IPS DF 6.9 (cell line): ENCODE measurements at regions not wholly inside any gene's neighbourhood (a gene's known extent, or its start where the extent isn't known, plus 50 kb on each side); places are given as distances from the start of the nearest gene placed in this dataset.

Experiments used
- DNase-seq: peaks from one replicate; pipeline ENCODE4 v3.0.0-alpha.2; 2013; ENCODE audit warnings: low read depth, low spot score
- H3K27ac ChIP-seq: one replicate; pipeline ENCODE4 v1.5.1; 2013; ENCODE audit warnings: low read length, control low read depth
- H3K27me3 ChIP-seq: 2 replicates; pipeline ENCODE4 v1.6.1; 2013; ENCODE audit warnings: mild to moderate bottlenecking, low read length; ENCODE audit not compliant: control insufficient read depth, insufficient read depth
- H3K36me3 ChIP-seq: 2 replicates; pipeline ENCODE4 v1.6.1; 2013; ENCODE audit warnings: low read length; ENCODE audit not compliant: control insufficient read depth, insufficient read depth
- H3K4me1 ChIP-seq: 2 replicates; pipeline ENCODE4 v1.6.1; 2013; ENCODE audit warnings: low read length; ENCODE audit not compliant: control insufficient read depth, insufficient read depth
- H3K4me3 ChIP-seq: 2 replicates; pipeline ENCODE4 v1.5.1; 2013; ENCODE audit warnings: mild to moderate bottlenecking, low read length
- H3K9me3 ChIP-seq: 2 replicates; pipeline ENCODE4 v1.6.1; 2013; ENCODE audit warnings: low read length, inconsistent platforms; ENCODE audit not compliant: control insufficient read depth, insufficient read depth
- WGBS: extraction: QIAGEN DNeasy Blood & Tissue Kit; methylation state at CpG from one replicate; pipeline ENCODE4 v1.1.7; 2013; ENCODE audit warnings: mixed read lengths, missing lambda C conversion rate; ENCODE audit not compliant: insufficient read length, insufficient coverage; 5-methylcytosine and 5-hydroxymethylcytosine counted together

GRCh38 chr22:49479566-49479965, 348.1 kb downstream of the BRD1 start:
- WGBS: no CpG with 5 or more reads among the region's 9 CpGs
- H3K9me3 ChIP-seq: peaks cover 15% of the 10 kb centered on the region
- DNase-seq: no peak
- H3K27ac ChIP-seq: no peak overlapping the region
- H3K4me1 ChIP-seq: no peaks in the 10 kb centered on the region
- no peaks in the 10 kb centered on the region; the same call in 1 of the 2 replicates for H3K27me3 ChIP-seq
- H3K36me3 ChIP-seq: no peaks in the 10 kb centered on the region
- no peak overlapping the region for H3K4me3 ChIP-seq

- DNase-seq: no peak
- Histone ChIP-seq H3K9me3 (peaks cover 15% of the 10 kb centered on the region), H3K4me3 (no peak overlapping the region), H3K27ac (no peak overlapping the region), H3K4me1 (no peaks in the 10 kb centered on the region), H3K36me3 (no peaks in the 10 kb centered on the region), H3K27me3 (no peaks in the 10 kb centered on the region; the same call in 1 of the 2 replicates)
Measured at GRCh38 chr22:49476800-49477400, 350.8 kb downstream of the BRD1 start.

- Histone ChIP-seq H3K4me1 (no peaks in the 10 kb centered on the region), H3K36me3 (no peaks in the 10 kb centered on the region), H3K4me3 (no peak overlapping the region), H3K9me3 (peaks cover 10% of the 10 kb centered on the region), H3K27me3 (no peaks in the 10 kb centered on the region), H3K27ac (no peak overlapping the region)
- no peak for DNase-seq
- WGBS: no CpG with 5 or more reads among the region's 5 CpGs
Measured at GRCh38 chr22:49476176-49476575, 351.5 kb downstream of the BRD1 start.

- WGBS: no CpG with 5 or more reads among the region's 5 CpGs
- no peak overlapping the region for H3K27ac ChIP-seq
- no peak for DNase-seq
- H3K9me3 ChIP-seq: peaks cover 12% of the 10 kb centered on the region
- H3K4me3 ChIP-seq: no peak overlapping the region
- no peaks in the 10 kb centered on the region for H3K4me1 ChIP-seq
- H3K27me3 ChIP-seq: no peaks in the 10 kb centered on the region
- H3K36me3 ChIP-seq: no peaks in the 10 kb centered on the region
Measured at GRCh38 chr22:49475253-49475652, 352.4 kb downstream of the BRD1 start.

GRCh38 chr22:49473286-49473685, 354.4 kb downstream of the BRD1 start:
- no CpG with 5 or more reads among the region's 11 CpGs for WGBS
- H3K27me3 ChIP-seq: no peaks in the 10 kb centered on the region
- DNase-seq: no peak
- no peak overlapping the region for H3K27ac ChIP-seq
- no peak overlapping the region for H3K4me3 ChIP-seq
- H3K36me3 ChIP-seq: no peaks in the 10 kb centered on the region
- H3K9me3 ChIP-seq: peaks cover 15% of the 10 kb centered on the region
- H3K4me1 ChIP-seq: no peaks in the 10 kb centered on the region

- Histone ChIP-seq H3K36me3 (no peaks in the 10 kb centered on the region), H3K9me3 (peaks cover 24% of the 10 kb centered on the region), H3K4me1 (no peaks in the 10 kb centered on the region), H3K27ac (no peak overlapping the region), H3K27me3 (no peaks in the 10 kb centered on the region), H3K4me3 (no peak overlapping the region)
- DNase-seq: no peak
- 100% methylated on average over 1 of the region's 15 CpGs for WGBS
Measured at GRCh38 chr22:49470741-49471503, 356.8 kb downstream of the BRD1 start.

GRCh38 chr22:49469896-49470740, 357.6 kb downstream of the BRD1 start:
- H3K9me3 ChIP-seq: peaks cover 24% of the 10 kb centered on the region
- H3K4me1 ChIP-seq: no peaks in the 10 kb centered on the region

GRCh38 chr22:49468487-49469198, 359.0 kb downstream of the BRD1 start:
- no peak for DNase-seq
- no peak overlapping the region for H3K4me3 ChIP-seq
- no peaks in the 10 kb centered on the region for H3K4me1 ChIP-seq
- H3K27me3 ChIP-seq: no peaks in the 10 kb centered on the region
- no peaks in the 10 kb centered on the region for H3K36me3 ChIP-seq
- peaks cover 30% of the 10 kb centered on the region for H3K9me3 ChIP-seq
- H3K27ac ChIP-seq: no peak overlapping the region
- WGBS: no CpG with 5 or more reads among the region's 11 CpGs

More at GRCh38 chr22:49469896-49470740, 357.6 kb downstream of the BRD1 start:
- no peak for DNase-seq
- H3K27ac ChIP-seq: no peak overlapping the region
- no peaks in the 10 kb centered on the region for H3K36me3 ChIP-seq
- WGBS: no CpG with 5 or more reads among the region's 33 CpGs
- no peaks in the 10 kb centered on the region for H3K27me3 ChIP-seq
- no peak overlapping the region for H3K4me3 ChIP-seq

- no peak for DNase-seq
- Histone ChIP-seq H3K36me3 (no peaks in the 10 kb centered on the region; the same call in 1 of the 2 replicates), H3K4me3 (no peak overlapping the region), H3K27ac (no peak overlapping the region), H3K4me1 (no peaks in the 10 kb centered on the region), H3K9me3 (peaks cover 31% of the 10 kb centered on the region), H3K27me3 (no peaks in the 10 kb centered on the region)
- no CpG with 5 or more reads among the region's 17 CpGs for WGBS
Measured at GRCh38 chr22:49466878-49467595, 360.6 kb downstream of the BRD1 start.
